NCI-H1105 (cell line): ENCODE measurements at regions not wholly inside any gene's neighbourhood (a gene's known extent, or its start where the extent isn't known, plus 50 kb on each side); places are given as distances from the start of the nearest gene placed in this dataset.
"Not testable (repeated sequence)": the region's sequence is repeated elsewhere in the genome, so short reads cannot be mapped to it uniquely, and the experiment has no call there.

Experiments used
- DNase-seq: peaks from one replicate; lab custom pipeline; 2025; lab: John Stamatoyannopoulos, UW

DNA sequence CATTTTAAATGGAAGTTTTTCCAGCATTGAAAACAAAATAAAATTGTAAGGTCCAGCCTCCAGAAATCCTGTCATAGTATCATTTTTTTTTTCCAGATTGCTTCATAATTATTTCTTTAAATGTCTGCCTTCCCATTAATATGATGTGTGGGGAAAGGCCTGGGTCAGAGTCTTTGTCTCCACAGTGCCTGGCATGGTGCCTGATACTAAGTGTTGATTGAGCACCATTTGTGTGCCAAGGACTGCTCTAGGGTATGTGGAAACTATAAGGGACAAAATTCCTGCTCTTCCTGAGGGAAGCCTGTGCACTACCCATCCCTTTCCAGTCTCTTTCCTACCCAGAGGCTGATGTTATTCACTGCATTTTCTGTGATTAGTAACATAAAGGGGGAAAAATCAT, 53.1 kb upstream of the BEND4 start:
- DNase-seq: no peak

DNA sequence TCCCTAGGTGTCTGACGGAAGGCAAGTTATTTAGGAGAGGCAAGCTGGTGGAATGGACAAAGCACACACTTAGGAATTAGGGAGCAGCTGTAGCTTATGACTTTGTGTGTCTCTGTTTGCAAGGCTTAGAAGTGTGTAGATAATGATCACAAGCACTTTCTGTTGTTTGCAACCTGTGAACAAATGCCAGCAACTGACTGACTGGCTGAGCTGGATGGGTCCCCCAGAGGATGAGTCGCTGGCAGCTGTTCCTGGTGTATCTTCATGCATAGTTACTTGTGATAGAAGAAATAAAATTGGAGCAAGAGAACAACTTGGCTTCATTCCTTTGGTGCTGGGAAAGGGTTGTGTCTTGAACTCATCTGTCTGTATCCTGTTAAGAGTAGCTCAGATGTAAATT, 64.2 kb upstream of the BEND4 start:
- DNase-seq: no peak

DNA sequence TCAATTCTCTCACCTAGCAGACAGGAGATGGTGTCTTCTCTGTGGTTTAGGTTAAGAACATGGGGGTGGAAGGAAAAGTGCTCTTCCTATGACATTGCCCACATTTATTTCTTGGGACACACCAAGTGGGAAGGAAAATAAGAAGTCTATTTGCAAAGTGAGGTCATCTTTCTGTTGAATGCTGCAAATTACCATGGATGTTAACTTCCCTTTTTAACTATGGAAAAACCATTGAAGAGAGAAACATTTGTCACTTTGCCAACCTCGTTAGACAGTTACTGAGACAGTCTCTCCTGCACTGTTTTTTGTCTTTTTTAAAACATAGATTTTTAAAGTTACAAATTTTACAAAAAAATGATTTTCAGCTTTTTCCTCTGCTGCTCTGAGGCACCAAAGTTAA, 72.8 kb upstream of the BEND4 start:
- no peak for DNase-seq

DNA sequence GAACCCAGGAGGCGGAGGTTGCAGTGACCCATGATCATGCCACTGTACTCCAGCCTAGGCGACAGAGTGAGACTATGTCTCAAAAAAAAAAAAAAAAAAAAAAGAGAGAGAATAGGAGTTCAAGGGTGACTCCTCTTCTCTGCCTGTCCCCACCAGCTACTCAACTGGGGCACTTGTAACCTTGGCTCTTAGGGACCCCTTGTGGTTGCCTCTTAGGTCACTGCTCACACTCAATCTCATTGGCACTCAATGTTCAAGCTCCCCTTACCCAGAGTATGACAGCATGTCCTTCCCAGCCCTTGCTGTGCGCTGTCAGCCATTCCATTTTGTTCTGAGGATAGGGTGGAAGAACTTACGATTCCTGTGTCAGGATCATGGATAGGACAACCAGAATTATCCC, 82.4 kb upstream of the BEND4 start:
- no peak for DNase-seq

DNA sequence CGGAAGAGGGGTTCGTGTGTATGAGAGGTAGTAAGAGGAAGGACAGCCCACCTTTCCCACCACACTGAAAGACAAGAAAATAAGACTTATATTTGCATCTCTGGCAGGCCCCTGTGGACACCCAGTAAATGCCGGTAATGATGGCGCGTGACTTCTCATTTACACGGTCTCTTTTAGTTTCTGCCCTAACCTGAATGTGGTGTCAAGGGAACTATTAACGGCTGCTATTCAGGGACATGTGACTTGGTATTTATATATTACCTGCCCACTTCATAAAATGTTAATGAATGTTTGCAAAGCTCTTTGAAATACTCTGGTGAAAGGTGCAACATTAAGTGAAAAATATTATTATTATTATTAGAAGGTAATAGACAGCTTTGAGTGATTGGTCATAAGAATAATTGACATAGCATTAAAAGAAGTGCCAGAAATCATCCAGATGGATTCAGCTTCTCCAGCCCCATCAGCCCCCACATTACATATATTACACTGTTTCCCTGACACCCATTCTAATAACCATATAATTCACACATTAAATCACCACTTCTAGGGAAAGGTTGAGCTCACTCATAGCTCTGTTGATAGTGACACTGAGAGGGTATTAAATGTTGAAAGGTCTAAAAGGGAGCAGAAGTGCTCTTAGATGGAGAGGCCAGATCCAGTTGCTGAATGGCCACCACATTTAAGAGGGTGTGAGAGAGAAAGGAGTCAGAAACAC, 83.0 kb upstream of the BEND4 start:
- DNase-seq: no peak

DNA sequence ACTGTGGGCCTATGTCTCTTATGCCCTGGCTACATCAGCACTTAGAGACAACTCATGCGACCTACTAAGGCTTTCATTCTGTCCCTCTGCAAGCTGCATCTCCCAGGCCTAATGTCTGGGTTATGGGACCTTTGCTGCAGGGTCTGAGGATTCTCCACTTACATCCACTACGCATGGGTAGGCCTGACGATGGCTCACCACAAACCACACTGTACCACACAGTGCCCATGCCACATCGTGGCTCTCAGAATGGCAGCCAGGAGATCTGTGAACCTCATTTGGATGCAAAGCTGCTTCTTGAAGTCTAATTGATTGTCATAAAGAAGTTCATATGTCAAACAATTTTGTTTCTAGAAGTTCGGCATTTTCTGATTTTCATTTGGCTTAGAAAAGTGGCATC, 84.6 kb upstream of the BEND4 start:
- DNase-seq: no peak

DNA sequence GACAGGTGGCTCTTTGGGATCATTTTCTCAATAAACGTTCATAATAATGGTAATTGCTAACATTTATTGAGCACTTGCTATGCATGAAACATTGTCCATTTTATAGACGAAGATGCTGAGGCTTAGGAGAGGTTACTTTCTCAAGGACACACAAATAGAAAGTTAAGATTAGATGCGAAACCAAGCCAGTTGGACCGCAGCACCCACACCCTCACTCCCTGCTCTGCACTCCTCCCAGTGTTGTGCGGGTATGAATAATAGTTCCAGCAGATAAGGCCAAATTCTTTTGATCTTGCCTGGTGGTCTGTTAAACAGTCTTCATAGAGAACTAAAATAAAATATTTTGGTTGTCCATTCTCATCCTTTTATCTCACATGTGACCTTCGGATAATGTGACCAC, 85.0 kb upstream of the BEND4 start:
- no peak for DNase-seq

DNA sequence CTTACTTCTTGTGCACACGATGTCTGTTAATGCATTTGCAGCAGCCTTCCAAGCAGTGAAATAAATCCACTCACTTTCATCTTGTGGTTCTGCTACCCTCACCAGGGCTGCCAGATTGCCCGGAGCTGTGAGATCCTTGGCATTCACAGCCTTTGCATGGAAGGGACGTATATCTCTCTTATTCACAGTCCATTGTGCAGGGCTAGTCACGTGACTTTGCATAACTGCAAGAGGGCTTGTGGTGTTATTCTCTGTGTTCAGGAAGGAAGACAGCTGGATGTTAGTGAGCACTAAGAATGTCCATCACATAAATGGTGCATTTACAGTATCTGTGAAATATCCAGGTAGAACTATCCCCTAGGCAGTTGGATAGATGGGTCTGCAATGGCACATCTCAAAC, 96.5 kb upstream of the BEND4 start:
- DNase-seq: no peak

DNA sequence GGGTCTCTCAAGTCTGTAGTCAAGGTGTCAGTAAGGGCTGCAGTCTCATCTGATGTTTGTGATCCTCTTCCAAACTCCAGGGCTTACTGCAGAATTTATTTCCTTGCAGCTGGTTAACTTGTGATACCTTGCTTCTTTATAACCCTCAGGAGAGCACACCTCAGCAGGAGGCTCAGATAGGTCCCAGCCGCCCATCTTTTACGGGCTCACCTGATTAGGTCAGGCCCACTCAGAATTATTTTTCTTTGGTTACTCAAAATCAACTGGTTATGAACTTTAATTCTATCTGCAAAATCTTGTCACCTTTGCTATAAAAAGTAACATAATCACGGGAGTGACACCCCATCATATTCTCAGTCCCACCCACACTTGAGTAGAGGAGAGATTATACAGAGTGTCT, 99.9 kb upstream of the BEND4 start:
- no peak for DNase-seq

DNA sequence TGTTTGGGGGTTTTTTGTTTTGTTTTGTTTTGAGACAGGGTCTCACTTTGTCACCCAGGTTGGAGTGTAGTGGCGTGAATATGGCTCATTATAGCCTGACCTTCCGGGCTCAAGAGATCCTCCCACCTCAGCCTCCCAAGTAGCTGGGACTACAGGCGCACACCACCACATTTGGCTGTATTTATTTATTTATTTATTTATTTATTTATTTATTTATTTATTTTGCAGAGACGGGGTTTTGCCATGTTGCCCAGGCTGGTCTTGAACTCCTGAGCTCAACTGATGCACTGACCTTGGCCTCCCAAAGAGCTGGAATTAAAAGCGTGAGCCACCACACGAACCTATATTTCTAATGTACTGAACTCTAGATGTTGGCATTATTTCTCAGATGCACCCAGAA, 105.2 kb upstream of the BEND4 start:
- DNase-seq: not testable (repeated sequence)

DNA sequence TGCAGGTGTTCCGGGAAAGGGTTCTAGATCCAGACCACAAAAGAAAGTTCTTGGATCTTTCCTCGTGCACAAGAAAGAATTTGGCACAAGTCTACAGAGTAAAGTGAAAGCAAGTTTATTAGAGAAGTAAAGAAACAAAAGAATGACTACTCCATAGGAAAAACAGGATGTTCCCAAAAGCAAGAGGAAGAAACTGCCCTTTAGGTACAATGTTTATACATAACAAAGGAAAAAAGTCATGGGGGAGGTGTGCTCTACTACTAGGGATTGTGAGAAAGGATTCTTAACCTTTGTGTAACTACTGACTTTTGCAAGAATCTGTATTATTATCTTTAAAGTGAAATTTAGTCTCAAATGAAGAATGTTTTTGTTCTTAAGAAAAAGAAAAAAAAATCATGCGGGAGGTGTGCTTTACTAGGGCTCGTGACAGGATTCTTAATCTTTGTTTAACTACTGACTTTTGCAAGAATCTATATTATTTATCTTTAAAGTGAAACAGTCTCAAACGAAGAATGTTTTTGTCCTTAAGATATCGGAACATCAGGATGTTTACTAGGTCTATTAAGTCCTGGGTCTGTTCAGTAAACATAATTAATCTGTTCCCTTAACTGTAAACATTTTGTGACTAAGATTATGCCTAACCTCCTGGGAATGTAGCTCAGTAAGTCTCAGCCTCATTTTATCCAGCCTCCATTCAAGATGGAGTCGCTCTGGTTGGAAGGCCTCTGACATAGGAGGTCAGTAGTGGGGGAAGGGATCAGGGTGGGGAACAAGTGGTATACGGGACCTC, 110.4 kb upstream of the BEND4 start:
- no peak for DNase-seq

DNA sequence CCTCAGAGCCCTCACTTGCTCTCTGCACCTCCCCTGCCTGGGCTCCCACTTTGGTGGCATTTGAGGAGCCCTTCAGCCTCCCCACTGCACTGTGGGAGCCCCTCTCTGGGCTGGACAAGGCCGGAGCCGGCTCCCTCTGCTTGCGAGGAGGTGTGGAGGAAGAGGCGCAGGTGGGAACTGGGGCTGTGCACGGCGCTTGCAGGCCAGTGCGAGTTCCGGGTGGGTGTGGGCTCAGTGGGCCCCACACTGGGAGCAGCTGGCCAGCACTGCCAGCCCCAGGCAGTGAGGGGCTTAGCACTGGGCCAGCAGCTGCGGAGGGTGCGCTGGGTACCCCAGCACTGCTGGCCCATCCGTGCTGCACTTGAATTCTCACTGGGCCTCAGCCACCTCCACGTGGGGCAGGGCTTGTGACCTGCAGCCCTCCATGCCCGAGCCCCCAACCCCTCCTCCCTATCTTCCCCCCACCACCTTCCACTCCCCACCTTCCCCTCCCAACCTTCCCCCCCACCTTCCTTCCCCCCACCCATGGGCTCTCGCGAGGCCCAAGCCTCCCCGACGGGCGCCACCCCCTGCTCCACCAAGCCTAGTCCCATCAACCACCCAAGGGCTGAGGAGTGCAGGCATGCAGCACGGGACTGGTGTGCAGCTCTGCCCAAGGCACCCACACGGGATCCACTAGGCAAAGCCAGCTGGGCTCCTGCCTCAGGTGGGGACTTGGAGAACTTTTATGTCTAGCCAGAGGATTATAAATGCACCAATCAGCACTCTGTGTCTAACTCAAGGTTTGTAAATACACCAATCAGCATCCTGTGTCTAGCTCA, 113.5 kb upstream of the BEND4 start:
- no peak for DNase-seq

DNA sequence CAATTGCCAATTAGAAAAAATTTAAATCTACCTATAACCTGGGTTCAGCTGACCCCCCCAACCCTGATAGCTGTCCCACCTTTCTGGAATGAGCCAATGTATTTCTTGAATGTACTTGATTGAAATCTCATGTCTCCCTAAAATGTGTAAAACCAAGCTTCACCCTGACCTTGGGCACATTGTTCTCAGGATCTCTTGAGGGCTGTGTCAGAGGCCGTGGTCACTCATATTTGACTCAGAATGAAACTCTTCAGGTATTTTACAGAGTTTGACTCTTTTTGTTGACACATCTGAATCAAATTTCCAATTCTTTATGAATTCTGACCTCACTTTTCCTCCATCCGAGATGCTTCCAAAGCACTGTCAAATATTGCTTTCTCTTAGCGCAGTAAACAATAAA, 115.3 kb upstream of the BEND4 start:
- DNase-seq: no peak

DNA sequence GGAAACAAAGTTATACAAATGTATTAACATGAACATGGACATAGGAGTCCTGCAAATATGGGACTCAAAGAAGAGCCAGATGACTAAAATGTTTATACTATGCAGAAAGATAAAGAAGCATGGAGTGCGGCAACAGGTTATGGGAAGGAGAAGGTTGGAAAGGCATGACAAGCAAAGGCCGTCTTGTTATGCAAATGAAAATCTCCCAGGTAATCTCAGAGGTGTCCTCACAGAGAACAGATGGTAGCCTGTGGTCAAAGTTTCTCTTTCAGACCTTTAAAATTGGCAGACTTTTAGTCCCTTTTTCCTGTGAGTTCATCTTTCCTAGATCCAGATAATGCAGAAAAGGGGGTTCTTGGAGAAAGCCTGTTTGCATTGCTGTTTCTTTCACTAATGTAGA, 116.4 kb upstream of the BEND4 start:
- DNase-seq: no peak

DNA sequence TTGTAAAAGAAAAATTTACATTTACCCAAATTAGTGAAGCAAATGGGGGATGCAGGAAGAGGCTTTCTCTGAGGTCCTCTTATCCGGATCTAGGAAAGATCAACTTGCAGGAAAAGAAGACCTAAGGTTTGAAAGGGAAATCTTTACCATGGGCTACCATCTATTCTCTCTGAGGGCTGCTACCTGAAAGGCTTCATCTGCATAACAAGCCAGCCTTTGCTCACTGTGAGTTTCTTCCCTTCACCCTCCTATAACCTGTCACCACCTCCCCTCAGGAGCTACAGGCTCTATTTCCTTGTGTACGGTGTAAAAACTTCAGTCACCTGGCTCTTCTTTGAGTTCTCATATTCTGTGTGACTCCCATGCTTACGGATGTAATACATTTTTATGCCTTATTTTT, 118.6 kb upstream of the BEND4 start:
- no peak for DNase-seq

DNA sequence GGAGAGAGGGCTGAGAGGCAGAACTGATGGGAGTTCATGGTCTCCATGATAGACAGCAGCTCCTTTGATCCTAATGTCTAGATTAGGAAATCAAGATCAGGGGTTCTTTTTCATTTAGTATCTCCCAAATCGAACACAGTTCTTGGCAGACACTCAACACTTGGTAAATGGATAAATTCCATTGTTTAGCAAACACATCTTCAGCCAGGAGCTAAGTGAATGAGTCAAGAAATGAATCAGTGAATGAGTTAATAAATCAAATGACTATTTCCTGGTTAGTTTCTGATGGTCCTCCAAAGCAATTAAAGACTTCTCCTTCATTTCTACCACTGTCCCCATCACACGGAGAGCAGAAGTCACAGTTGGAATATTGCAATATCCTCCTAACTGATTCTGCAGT, 120.0 kb upstream of the SHISA3 start:
- DNase-seq: no peak

DNA sequence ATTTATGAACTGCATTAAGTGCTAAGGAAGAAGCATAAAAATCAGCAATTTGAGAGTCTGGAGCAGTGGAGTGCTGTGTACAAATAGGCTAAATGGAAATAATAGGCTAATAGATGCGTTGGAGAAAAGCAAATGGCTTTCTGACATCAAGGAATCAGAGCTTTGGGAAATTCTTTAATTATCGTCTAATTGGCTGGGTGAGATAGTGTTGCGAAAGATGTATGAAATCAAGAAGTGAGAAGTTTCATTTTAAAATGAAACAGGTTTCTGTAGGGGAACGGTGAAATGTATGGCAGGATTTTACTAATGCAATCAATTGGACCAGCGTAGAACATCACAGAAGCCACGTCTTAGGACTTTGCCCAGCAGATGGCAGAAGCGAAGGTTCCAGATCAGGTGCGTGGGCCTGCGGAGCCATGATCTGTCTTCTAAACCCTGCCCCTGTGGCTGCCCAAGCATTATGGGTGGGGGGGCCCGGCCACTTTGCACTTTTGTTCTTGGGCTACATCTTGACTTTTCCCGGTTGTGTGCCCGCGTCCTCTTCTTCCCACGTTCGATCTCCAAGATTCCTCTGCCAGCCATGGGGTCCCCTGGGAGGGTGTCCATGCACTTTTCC, 118.5 kb upstream of the SHISA3 start:
- DNase-seq: no peak

DNA sequence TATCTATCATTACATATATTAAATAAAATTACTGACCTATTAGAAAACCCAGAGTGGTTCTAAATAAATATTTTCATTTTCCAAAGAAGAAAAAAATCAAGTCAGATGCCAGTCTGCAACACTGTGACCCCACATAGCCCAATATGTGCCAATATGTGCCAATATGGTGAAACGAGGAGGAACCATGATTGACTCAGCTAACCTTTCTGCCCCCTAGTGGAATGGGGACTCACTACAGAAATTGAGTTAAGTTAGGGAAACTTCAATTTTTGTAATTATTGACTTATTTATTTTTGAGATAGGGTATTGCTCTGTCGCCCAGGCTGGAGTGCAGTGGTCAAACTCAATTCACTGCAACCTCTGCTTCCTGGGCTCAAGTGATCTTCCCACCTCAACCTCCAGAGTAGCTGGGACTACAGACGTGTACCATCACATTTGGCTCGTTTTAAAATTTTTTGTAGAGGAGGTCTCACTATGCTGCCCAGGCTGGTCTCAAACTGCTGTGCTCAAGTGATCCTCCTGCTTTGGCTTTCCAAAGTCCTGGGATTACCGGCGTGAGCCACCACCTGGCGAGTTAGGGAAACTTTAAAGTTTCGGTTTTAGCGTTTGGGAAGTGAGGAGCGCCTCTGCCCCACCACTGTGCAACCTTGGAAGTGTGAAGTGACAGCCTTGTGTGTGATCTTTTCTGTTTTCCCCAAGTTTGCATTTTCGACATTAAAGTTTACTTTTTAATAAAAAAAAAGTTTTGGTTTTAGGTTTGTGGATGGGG, 116.8 kb upstream of the SHISA3 start:
- peak; percentile 10 for DNase-seq

DNA sequence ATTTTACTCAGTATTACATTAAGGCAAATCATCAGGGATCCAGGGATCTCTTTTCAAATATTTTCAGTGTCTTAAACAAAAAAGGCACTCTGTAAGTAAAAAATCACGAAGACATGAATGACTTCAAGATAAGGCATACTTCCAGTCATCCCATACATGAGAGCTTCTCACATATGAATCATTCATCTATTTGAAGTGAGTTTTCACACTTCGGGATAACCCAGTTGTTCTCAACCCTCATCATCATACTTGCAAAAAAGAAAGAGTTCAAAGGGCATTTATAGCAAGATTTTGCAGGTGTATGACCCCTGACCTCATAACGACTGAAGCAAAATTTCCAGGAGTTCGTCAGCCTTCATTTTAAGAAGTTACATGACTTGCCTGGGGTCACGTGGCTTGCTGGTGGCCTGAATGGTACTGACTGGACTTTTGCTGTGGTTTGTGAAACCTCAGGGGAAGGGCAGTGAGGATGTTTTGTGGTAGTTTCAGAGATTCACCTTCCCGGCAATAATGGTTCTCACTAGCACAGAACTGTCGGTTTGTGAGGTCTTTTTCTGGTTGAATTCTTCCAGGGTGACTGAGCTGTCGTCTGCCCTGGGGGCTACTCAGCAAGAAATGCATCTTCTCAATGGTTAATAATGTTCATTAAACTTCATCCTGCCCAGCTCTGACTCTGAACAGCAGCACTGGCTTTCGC, 115.8 kb upstream of the SHISA3 start:
- no peak for DNase-seq

DNA sequence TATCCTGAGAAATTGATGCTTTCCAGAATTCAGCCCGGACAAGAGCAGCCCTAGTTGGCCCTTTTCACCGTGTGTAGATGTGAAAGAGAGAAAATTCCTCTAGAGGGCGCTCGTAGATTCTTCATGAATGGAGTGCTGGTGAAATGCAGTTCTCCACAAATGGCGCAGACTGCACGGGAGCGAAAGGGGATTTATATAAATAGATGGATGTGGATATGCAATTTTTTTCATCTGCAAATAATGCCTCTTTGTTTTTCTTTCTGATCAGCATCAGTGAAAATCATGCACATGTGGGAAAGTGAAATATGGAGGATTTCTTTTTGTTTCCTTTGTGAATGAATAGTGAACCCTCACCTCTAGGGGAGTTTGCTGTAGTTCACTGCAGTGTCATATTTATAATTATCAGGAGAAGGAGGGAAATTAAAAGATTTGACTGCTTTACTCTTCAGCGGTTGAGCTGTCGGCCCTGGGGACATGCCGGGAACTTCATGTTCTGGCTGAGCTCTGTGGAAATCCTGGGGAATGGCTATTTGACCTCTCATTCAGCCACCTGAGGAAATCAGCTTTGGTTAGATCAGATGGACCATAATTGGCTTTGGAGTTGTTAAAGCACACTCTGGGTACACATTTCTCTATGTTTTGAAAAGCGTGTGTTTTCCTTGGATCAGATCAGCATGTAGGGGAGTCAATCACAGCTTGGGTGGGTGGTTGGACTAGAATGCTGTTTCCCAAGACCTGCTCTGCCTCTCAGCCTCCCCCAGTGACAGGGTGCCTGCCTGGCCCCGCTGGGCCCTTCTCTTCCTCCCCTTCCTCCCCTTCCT, 115.0 kb upstream of the SHISA3 start:
- DNase-seq: peak; percentile 45
